DOHH2 (cell line): ENCODE measurements at regions not wholly inside any gene's neighbourhood (a gene's known extent, or its start where the extent isn't known, plus 50 kb on each side); places are given as distances from the start of the nearest gene placed in this dataset.

ENCODE experiments used
- H3F3A ChIP-seq: fragments of 200-600 bp; sonication (generic), shearing (Covaris generic); 2 replicates; pipeline ENCODE4 v1.6.0; 2016; ENCODE audit warnings: antibody characterized with exemption, mild to moderate bottlenecking; ENCODE audit not compliant: control insufficient read depth, insufficient read depth
- H3K27ac ChIP-seq: fragments of 200-600 bp; sonication (generic); 2 replicates; pipeline ENCODE4 v1.5.1; 2014; ENCODE audit warnings: low read depth, mild to moderate bottlenecking, low read length, moderate library complexity
- H3K27me3 ChIP-seq: fragments of 200-600 bp; sonication (generic); 2 replicates; pipeline ENCODE4 v1.6.1; 2014; ENCODE audit warnings: mild to moderate bottlenecking, low read length, mixed read lengths; ENCODE audit not compliant: control insufficient read depth
- H3K36me3 ChIP-seq: fragments of 200-600 bp; sonication (generic); 2 replicates; pipeline ENCODE4 v1.6.1; 2014; ENCODE audit warnings: mild to moderate bottlenecking, low read length, moderate library complexity, mixed read lengths; ENCODE audit not compliant: control insufficient read depth
- H3K4me1 ChIP-seq: fragments of 200-600 bp; sonication (generic); 2 replicates; pipeline ENCODE4 v1.6.1; 2014; ENCODE audit warnings: mild to moderate bottlenecking, low read length, mixed read lengths; ENCODE audit not compliant: control insufficient read depth
- H3K4me2 ChIP-seq: fragments of 200-600 bp; sonication (generic); 2 replicates; pipeline ENCODE4 v1.6.0; 2014; ENCODE audit warnings: mild to moderate bottlenecking, low read length, moderate library complexity
- H3K4me3 ChIP-seq: fragments of 200-600 bp; sonication (generic); 2 replicates; pipeline ENCODE4 v1.5.1; 2014; ENCODE audit warnings: mild to moderate bottlenecking, low read length, mixed read lengths
- H3K79me2 ChIP-seq: fragments of 200-600 bp; sonication (generic); 2 replicates; pipeline ENCODE4 v1.6.1; 2014; ENCODE audit warnings: mild to moderate bottlenecking, low read length, mixed read lengths; ENCODE audit not compliant: control insufficient read depth
- H3K9me2 ChIP-seq: fragments of 200-600 bp; sonication (generic); replicated peaks from 2 replicates; pipeline ENCODE4 v1.6.1; 2014; ENCODE audit warnings: mild to moderate bottlenecking, low read length, mixed read lengths; ENCODE audit not compliant: control insufficient read depth
- H3K9me3 ChIP-seq: fragments of 200-600 bp; sonication (generic); 2 replicates; pipeline ENCODE4 v1.6.1; 2014; ENCODE audit warnings: antibody characterized with exemption, low read length, mixed read lengths; ENCODE audit not compliant: control insufficient read depth, insufficient read depth
- H4K20me1 ChIP-seq: fragments of 200-600 bp; sonication (generic); 2 replicates; pipeline ENCODE4 v1.6.0; 2014; ENCODE audit warnings: low read depth, mild to moderate bottlenecking, antibody characterized with exemption, low read length, moderate library complexity; ENCODE audit not compliant: control insufficient read depth, insufficient read depth
- CTCF ChIP-seq: fragments of 200-600 bp; sonication (generic); IDR thresholded peaks from one replicate; pipeline ENCODE4 v1.5.1; 2014; ENCODE audit warnings: antibody characterized with exemption, mild to moderate bottlenecking, low read depth, low read length; ENCODE audit not compliant: poor library complexity, severe bottlenecking
- EZH2phosphoT487 ChIP-seq: fragments of 200-600 bp; sonication (generic); IDR thresholded peaks from 2 replicates; pipeline ENCODE4 v1.6.1; 2017; ENCODE audit warnings: borderline replicate concordance, mild to moderate bottlenecking, antibody characterized with exemption, low read length, moderate library complexity, mixed read lengths

GRCh38 chr11:37926772-37927171, 1328.7 kb upstream of the RAG2 start:
- Histone ChIP-seq H3K9me2 (no peaks in the 10 kb centered on the region), H3K79me2 (no peaks in the 10 kb centered on the region), H3K4me1 (no peaks in the 10 kb centered on the region), H3K27ac (no peak overlapping the region), H3F3A (no peaks in the 10 kb centered on the region), H3K36me3 (no peaks in the 10 kb centered on the region), H4K20me1 (no peaks in the 10 kb centered on the region), H3K4me2 (no peak overlapping the region), H3K27me3 (no peaks in the 10 kb centered on the region), H3K9me3 (no peaks in the 10 kb centered on the region), H3K4me3 (no peak overlapping the region)
- no peak for TF ChIP-seq CTCF
- TF ChIP-seq EZH2phosphoT487 = no peak

GRCh38 chr11:37916331-37916730, 1318.3 kb upstream of the RAG2 start:
- Histone ChIP-seq H3K27ac (no peak overlapping the region), H3K4me3 (no peak overlapping the region), H3K9me3 (no peaks in the 10 kb centered on the region), H3K4me2 (no peak overlapping the region), H4K20me1 (no peaks in the 10 kb centered on the region), H3K79me2 (no peaks in the 10 kb centered on the region), H3K27me3 (no peaks in the 10 kb centered on the region), H3K4me1 (no peaks in the 10 kb centered on the region), H3K9me2 (no peaks in the 10 kb centered on the region), H3F3A (no peaks in the 10 kb centered on the region), H3K36me3 (no peaks in the 10 kb centered on the region)
- TF ChIP-seq EZH2phosphoT487 = no peak
- TF ChIP-seq CTCF = no peak

DNA sequence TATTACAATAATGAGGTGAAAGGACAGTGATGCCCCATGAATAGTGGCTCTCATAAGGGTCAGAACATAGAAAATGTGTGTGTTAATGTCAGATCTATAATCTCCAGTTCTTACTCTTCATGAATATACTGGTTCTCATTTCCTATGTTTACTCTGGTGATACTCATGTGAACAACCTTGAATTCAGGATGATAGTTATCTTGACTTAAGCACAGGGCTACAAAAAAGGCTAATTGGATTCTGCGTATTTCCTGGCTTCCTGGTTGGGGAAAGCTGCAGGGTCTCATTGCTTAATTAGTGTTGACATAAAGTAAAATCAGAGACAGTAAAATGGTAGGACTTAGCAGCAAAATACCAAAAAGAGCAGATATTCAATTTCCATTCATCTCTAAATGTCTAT, 1316.8 kb upstream of the RAG2 start:
- Histone ChIP-seq H3F3A (no peaks in the 10 kb centered on the region), H3K36me3 (no peaks in the 10 kb centered on the region), H3K9me3 (no peaks in the 10 kb centered on the region), H3K27ac (no peak overlapping the region), H3K4me2 (no peak overlapping the region), H3K4me3 (no peak overlapping the region), H4K20me1 (no peaks in the 10 kb centered on the region), H3K9me2 (no peaks in the 10 kb centered on the region), H3K79me2 (no peaks in the 10 kb centered on the region), H3K27me3 (no peaks in the 10 kb centered on the region), H3K4me1 (no peaks in the 10 kb centered on the region)
- TF ChIP-seq EZH2phosphoT487 (no peak), CTCF (no peak)

DNA sequence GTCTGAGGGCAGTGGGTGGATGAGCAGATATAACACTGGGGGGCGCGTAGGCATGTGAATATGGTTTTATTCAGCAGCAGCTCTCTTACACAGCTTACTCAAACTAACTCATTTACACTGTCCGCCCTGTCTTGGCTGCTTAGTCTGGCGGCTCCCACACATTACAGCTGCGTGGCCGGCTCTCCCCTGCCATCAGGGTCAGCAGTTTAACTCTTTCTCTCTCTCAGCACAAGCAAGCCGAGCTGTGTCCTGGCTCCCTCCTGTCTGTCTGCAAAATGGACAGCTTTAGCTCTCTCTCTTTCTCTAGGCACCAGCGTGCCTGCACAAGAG, 1310.1 kb upstream of the RAG2 start:
- no peaks in the 10 kb centered on the region for H4K20me1 ChIP-seq
- H3K9me2 ChIP-seq = no peaks in the 10 kb centered on the region
- no peaks in the 10 kb centered on the region for H3K4me1 ChIP-seq
- TF ChIP-seq CTCF (no peak), EZH2phosphoT487 (no peak)
- peaks cover 10% of the 10 kb centered on the region; the same call in 1 of the 2 replicates for H3K9me3 ChIP-seq
- H3K27ac ChIP-seq = no peak overlapping the region
- H3K4me2 ChIP-seq = no peak overlapping the region
- H3K79me2 ChIP-seq = no peaks in the 10 kb centered on the region
- H3K36me3 ChIP-seq = no peaks in the 10 kb centered on the region
- no peak overlapping the region for H3K4me3 ChIP-seq
- no peaks in the 10 kb centered on the region for H3K27me3 ChIP-seq
- H3F3A ChIP-seq = no peaks in the 10 kb centered on the region
